ENCODE measurements at regions not wholly inside any gene's neighbourhood (a gene's known extent, or its start where the extent isn't known, plus 50 kb on each side); places are given as distances from the start of the nearest gene placed in this dataset.

- ATAC-seq (ENCODE audit: low read depth) (no peak), DNase-seq (no peak)
- no peaks in the 10 kb centered on the region for H3K36me3 ChIP-seq (replicated peaks in 1 of 2; ENCODE audit: control extremely low read depth in 1 of 2, control insufficient read depth in 1 of 2, extremely low read depth in 1 of 2, insufficient read depth in 2 of 2, low read length in 1 of 2)
- Mint-ChIP-seq H3K4me3 (no peak overlapping the region), H3K4me1 (no peaks in the 10 kb centered on the region), H3K9me3 (ENCODE audit: insufficient read depth) (peaks cover 3% of the 10 kb centered on the region), H3K27ac (no peak overlapping the region), H3K27me3 (no peaks in the 10 kb centered on the region)
- ChIA-PET CTCF (no interaction called here), POLR2A (no interaction called here)
- no peak overlapping the region for H3K9ac ChIP-seq (ENCODE audit: low read length)
- WGBS (ENCODE audit: insufficient coverage) = no CpG with 5 or more reads among the region's 2 CpGs
- H2AFZ ChIP-seq (ENCODE audit: insufficient read depth, low read depth, low read length, poor library complexity, severe bottlenecking) = no peak overlapping the region
- H3K4me2 ChIP-seq (replicated peaks; ENCODE audit: low read depth, low read length, poor library complexity, severe bottlenecking) = no peak overlapping the region
- intact Hi-C loops (cut with micrococcal nuclease) = no loop called here
- H3K79me2 ChIP-seq (ENCODE audit: control insufficient read depth, insufficient read depth, low read length) = no peaks in the 10 kb centered on the region
- no peak overlapping the region for H3K4me3 ChIP-seq (ENCODE audit: control extremely low read depth in 1 of 5, extremely low read depth in 1 of 5, insufficient read depth in 1 of 5, low read depth in 2 of 5, low read length in 4 of 5)
- no peaks in the 10 kb centered on the region for H3K27me3 ChIP-seq (replicated peaks in 1 of 4; ENCODE audit: control extremely low read depth in 1 of 4, control insufficient read depth in 3 of 4, insufficient read depth in 4 of 4, low read length in 3 of 4)
- H3K4me1 ChIP-seq (ENCODE audit: control insufficient read depth in 2 of 2, insufficient read depth in 2 of 2, low read length in 2 of 2) = no peaks in the 10 kb centered on the region
- no peak for TF ChIP-seq EZH2 (IDR thresholded peaks at IDR 0.05; ENCODE audit: borderline replicate concordance, insufficient read depth, low read depth, low read length, poor library complexity, severe bottlenecking)
- H3K27ac ChIP-seq (ENCODE audit: low read length in 2 of 2) = no peak overlapping the region
- H4K20me1 ChIP-seq (ENCODE audit: control insufficient read depth, insufficient read depth, low read length, poor library complexity, severe bottlenecking) = no peaks in the 10 kb centered on the region
- peaks cover 0 to 3% (median 0%) of the 10 kb centered on the region in 3 donors for H3K9me3 ChIP-seq (ENCODE audit: control extremely low read depth in 1 of 3, control insufficient read depth in 2 of 3, insufficient read depth in 1 of 3, low read length in 2 of 3)
These were observed 434.6 kb upstream of the NXPH2 start for GRCh38 chr2:139214801-139215200.

DNA sequence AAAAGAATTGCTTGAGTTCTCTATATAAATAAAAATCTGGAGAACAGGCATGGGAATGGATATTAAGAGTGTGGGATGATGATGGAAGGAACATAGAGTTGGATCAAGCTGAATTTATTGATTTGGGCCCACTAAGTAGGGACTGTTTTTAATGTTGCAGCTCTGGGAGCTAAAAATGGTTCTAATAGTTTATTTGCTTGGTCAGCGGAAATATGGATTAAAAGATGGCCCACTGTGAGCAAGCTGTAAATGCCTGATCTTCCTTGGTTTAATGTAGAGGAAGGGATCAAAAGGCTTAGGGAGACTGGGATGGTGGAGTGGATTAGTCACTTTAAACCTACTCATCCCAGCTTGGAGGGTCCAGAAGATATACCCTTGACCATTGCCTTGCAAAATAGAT lies 429.4 kb upstream of the NXPH2 start:
- Mint-ChIP-seq H3K27ac (no peak overlapping the region), H3K9me3 (ENCODE audit: insufficient read depth) (peaks cover 3% of the 10 kb centered on the region), H3K4me1 (no peaks in the 10 kb centered on the region), H3K4me3 (no peak overlapping the region), H3K27me3 (no peaks in the 10 kb centered on the region)
- Histone ChIP-seq H3K4me1 (ENCODE audit: control insufficient read depth in 2 of 2, insufficient read depth in 2 of 2, low read length in 2 of 2) (no peaks in the 10 kb centered on the region), H3K9me3 (ENCODE audit: control extremely low read depth in 1 of 3, control insufficient read depth in 2 of 3, insufficient read depth in 1 of 3, low read length in 2 of 3) (peaks cover 0 to 3% (median 0%) of the 10 kb centered on the region in 3 donors), H3K9ac (ENCODE audit: low read length) (no peak overlapping the region), H3K36me3 (replicated peaks in 1 of 2; ENCODE audit: control extremely low read depth in 1 of 2, control insufficient read depth in 1 of 2, extremely low read depth in 1 of 2, insufficient read depth in 2 of 2, low read length in 1 of 2) (no peaks in the 10 kb centered on the region), H3K4me2 (replicated peaks; ENCODE audit: low read depth, low read length, poor library complexity, severe bottlenecking) (no peak overlapping the region), H2AFZ (ENCODE audit: insufficient read depth, low read depth, low read length, poor library complexity, severe bottlenecking) (no peak overlapping the region), H3K4me3 (ENCODE audit: control extremely low read depth in 1 of 5, extremely low read depth in 1 of 5, insufficient read depth in 1 of 5, low read depth in 2 of 5, low read length in 4 of 5) (no peak overlapping the region), H4K20me1 (ENCODE audit: control insufficient read depth, insufficient read depth, low read length, poor library complexity, severe bottlenecking) (no peaks in the 10 kb centered on the region), H3K27me3 (replicated peaks in 1 of 4; ENCODE audit: control extremely low read depth in 1 of 4, control insufficient read depth in 3 of 4, insufficient read depth in 4 of 4, low read length in 3 of 4) (no peaks in the 10 kb centered on the region), H3K27ac (ENCODE audit: low read length in 2 of 2) (no peak overlapping the region), H3K79me2 (ENCODE audit: control insufficient read depth, insufficient read depth, low read length) (no peaks in the 10 kb centered on the region)
- ChIA-PET CTCF (no interaction called here), POLR2A (no interaction called here)
- no peak for TF ChIP-seq CTCF (IDR thresholded peaks at IDR 0.05)
- TF ChIP-seq EZH2 (IDR thresholded peaks at IDR 0.05; ENCODE audit: borderline replicate concordance, insufficient read depth, low read depth, low read length, poor library complexity, severe bottlenecking) = no peak
- 100% methylated on average over 1 of the region's 1 CpG for WGBS (ENCODE audit: insufficient coverage)
- DNase-seq (no peak), ATAC-seq (ENCODE audit: low read depth) (no peak)
- intact Hi-C loops (cut with micrococcal nuclease) = no loop called here

All from B cell (primary cell).